ENCODE measurements at regions not wholly inside any gene's neighbourhood (a gene's known extent, or its start where the extent isn't known, plus 50 kb on each side); places are given as distances from the start of the nearest gene placed in this dataset.

DNA sequence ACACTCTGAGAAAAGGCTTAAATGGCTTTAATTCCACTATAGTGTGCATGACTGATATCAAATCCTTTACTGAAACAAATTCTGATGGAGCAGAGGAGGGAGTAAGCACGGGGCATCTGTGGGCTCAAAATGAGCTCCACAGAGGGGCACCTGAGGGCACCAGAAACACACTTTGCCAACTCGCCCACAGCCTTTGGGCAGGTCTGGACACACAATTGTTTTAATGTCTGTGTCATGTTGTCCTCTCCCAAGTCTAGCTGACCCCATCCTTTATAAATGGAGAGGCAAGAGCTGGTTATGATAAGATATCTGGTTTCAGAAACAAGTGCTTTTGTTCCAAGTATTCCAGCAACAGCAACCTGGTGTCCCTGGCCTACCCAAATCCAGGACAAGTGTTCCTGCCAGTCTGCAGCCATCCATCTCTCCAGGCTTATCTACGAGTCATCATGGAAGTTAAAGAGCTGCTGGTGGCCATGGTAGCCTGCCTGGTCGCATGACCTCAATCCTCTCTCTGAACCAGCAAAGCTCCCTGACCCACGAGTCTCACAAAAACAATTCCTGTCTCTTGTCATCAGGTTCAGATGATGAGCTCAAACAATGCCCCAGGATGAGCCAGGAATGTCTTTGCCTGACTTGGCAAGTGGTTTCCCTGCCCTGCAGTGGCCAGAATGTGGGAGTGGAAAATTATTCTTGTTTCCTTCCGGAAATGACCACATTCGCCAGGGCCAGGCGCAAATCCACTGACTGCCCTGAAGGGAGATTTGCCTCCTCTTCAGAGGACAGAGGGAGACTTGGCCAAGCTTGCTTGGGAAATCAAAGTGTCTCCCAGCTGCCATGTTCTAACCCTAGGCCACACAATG, 64.4 kb upstream of the TPM1 start:
- intact Hi-C loops (cut with DNase I): no loop called here
- ATAC-seq (peak; percentile 62 to 83), DNase-seq (peak; percentile 42)

DNA sequence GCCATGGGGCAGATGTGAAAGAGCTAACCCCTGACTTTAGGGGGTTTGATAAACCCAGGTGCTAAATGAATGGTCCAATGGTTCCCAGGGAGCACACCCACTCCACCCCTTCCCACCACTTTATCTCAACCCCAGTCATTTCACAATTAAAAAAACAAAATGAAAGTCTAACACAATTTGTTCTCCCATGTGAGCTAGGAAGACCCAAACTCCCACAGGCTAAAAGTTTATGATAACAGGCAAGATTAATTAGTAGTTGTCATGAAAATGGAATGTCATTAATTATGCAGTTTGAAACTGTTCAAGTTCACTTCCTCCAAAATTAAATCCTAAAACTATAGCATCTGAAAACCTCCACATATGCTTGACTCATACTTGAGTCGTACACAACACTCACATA, 63.3 kb upstream of the TPM1 start:
- intact Hi-C loops (cut with DNase I): no loop called here
- ATAC-seq: peak in 1 of 2 donors; percentile 61
- DNase-seq: no peak

DNA sequence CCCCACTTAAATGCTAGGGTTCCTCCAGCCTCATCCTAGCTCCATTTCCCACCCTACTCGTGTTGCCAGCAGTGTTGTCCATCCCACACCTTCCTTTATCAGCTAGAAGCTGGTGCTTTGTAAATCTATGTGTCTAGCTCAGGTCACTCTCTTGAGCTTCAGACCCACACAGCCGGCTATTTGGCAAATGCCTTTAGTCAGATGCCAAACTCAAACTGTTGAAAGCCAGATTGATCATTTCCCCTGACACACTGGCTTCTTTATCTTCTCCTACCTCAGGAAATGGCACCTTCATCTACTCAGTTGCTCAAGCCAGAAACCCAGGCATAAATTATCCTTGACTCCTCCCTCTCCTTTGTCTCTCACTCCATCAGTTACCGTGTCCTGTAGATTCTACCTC, 61.5 kb upstream of the TPM1 start:
- DNase-seq: no peak
- peak in 1 of 2 donors; percentile 27 for ATAC-seq
- intact Hi-C loops (cut with DNase I): loop anchor here in 1 of 2 donors (5.0 kb wide), 1 partner anchor 34 kb away; no protein-coding TSS in a partner anchor

DNA sequence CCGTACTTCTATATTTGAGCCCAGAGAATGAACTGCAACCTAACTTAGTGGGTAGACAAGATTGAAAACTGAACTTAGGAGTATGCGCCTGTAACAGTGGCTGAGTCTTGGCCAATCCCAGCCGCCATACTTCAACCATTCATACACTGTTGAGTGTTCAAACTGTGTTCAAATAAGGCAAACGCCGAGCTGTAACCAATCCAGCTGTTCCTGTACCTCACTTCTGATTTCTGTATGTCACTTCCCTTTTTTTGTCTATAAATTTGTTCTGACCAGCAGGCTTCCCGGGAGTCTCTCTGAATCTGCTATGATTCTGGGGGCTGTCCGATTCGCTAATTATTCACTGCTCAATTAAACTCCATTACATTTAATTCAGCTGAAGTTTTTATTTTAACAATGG, 58.6 kb upstream of the TPM1 start:
- intact Hi-C loops (cut with DNase I): loop anchor here in 1 of 2 donors (5.0 kb wide), 1 partner anchor 37 kb away; no protein-coding TSS in a partner anchor
- ATAC-seq (no peak), DNase-seq (no peak)

DNA sequence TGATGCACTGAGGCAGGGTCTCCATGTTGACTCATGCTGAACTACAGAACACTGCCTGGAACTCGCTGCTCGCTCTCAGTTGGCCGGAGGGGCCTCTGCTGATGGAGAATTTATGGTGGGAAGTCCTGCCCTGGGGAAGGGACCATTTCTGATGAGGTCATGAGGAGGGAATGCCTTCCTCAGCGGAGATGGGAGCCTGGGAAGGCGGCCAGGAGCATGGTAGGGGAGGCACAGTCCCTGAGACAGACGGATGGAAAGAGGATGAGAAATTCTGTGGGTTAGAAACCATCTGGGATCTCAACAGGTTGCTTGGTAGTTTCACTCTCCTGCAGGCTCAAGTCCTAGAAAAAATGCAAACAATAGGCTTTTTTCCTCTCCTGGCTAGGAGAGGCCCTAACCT, 56.8 kb upstream of the TPM1 start:
- DNase-seq: no peak
- intact Hi-C loops (cut with DNase I): no loop called here
- ATAC-seq: no peak

DNA sequence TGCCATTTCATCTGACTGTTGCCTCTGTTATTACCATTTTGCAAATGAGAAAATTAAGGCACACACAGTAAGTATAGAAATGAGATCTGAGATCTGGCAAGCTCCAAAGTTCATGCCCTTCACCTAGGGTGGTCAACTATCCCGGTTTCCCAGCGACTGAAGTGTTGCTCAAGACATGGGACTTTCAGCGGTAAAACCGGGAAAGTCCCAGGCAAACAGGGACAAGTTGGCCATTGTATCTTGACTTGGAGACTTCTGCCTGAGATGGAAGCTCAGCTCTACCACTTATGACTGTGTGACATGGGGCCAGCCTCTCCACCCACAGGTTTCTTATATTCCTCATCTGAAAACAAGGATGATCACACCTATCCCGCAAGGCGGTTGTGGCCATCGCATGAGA, 55.6 kb upstream of the TPM1 start:
- intact Hi-C loops (cut with DNase I): no loop called here
- no peak for DNase-seq

DNA sequence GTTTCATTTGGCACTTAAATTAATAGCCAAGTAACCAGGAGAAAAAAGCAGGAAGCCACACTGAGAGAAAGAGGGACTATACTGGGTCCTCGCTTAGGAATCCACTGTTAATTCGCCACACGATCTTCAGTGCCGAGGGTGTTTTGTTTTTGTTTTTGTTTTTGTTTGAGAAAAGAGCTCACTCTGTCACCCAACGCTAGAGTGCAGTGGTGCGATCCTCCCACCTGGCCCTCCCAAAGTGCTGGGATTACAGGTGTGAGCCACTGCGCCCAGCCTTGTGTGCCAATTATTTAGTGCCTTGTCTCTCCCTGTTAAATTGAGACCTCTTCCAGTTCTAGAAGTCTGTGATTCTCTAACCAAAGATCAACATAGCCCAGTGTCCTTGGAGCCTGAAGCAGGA, 53.8 kb upstream of the TPM1 start:
- no peak for ATAC-seq
- DNase-seq: no peak
- intact Hi-C loops (cut with DNase I): no loop called here

More for the DNA sequence above, 55.6 kb upstream of the TPM1 start:
- no peak for ATAC-seq

DNA sequence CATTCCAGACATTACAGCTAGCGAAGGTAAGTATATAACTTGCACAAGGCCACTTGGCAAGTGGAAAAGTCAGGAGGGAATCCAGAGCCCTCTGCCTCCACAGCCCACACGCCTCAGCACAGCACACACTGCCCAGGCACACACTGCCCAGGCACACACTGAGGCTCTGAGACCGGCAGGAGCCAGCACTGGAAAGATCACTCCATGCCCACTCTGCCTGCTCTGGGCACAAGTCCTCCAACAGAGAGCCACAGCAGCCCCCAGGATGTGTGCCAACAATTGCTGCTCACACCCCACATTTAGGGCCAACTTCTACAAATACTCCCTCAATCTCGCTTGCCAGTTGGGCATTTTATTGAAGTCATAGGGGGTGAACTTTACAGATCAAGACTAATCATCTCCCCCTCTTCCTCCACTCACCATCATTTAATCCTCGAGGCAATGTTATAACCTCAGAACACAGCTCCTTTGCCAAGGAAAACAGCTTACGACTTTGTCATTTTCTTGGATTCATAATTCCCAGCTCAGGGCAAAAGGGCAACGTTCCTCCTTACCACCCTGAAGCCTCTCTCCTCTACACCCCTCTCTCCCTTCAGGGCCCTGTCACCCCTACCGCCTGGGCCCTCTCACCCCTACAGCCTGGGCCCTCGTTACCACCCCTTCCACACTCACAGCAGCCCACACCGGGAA, 53.0 kb upstream of the TPM1 start:
- intact Hi-C loops (cut with DNase I): no loop called here
- ATAC-seq: peak; percentile 47 to 86

DNA sequence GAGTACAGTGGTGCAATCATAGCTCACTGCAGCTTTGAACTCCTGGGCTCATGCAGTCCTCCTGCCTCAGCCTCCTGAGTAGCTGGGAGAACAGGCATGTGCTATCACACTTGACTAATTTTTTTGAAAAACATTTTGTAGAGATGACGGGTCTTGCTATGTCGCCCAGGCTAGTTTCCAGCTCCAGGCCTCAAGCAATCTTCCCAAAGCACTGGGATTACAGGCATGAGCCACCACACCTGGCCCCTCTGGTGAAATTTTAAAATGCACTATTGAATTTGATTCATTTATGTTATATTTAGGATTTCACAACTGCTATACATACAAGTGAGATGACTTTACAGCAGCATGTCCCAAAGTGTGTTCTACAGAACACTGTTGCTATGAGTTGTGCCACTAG, 50.8 kb upstream of the TPM1 start:
- DNase-seq: no peak
- no peak for ATAC-seq
- intact Hi-C loops (cut with DNase I): no loop called here

More for the DNA sequence above, 53.0 kb upstream of the TPM1 start:
- no peak for DNase-seq

DNA sequence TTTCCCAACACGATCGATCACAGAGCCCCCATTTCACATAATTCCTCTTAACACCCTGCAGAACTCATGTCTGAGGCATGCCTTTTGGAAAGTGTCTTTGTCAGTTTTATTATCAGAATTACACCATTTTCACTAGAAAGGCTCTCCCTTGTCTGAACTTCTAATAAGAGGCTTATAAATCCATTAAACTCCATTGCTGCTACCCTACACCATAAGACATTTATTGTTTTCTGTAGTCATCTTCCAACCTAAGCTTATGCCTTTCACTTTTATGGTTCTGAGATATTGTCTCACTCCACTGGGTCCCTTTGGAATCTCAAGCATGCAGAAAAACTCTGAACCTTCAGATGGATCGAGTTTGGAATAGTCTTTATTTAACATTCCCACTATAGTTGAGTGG, 50.2 kb upstream of the TPM1 start:
- no peak for DNase-seq
- intact Hi-C loops (cut with DNase I): no loop called here
- ATAC-seq: no peak

Small RNAs in the stretch of these regions (microRNA-seq; reads per million reads assigned to microRNA genes)
- gene MIR190A (246 to 364 reads per million in 2 donors), gene MIR6085 (0 reads per million in 2 donors), gene MIR8067 (0 reads per million in 2 donors)
